ENCODE measurements at regions not wholly inside any gene's neighbourhood (a gene's known extent, or its start where the extent isn't known, plus 50 kb on each side); places are given as distances from the start of the nearest gene placed in this dataset.

DNA sequence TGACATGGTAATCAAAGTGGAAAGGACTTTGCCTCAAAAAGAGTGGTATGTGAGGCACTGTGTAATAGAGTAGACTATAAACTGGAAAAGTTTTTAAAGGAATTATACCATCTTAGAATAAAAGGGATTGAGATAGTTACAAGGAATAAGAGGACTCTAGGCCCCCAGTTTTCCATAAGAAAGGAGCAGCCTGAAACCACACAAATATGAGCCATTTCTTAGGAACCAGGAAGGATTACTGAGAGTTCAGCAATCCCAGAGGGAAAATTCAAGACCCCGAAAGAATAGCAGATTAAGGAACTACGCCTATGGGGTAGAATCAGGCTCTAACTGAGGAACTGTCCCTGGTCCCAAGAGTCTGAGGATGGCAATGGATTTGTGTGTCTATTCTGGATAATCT is 1213.3 kb downstream of the C4orf33 start:
- Histone ChIP-seq H3K4me2 (replicated peaks; ENCODE audit: low read depth, low read length, poor library complexity, severe bottlenecking) (no peak overlapping the region), H3K4me1 (ENCODE audit: control insufficient read depth in 2 of 2, insufficient read depth in 2 of 2, low read length in 2 of 2) (no peaks in the 10 kb centered on the region), H3K36me3 (replicated peaks in 1 of 2; ENCODE audit: control extremely low read depth in 1 of 2, control insufficient read depth in 1 of 2, extremely low read depth in 1 of 2, insufficient read depth in 2 of 2, low read length in 1 of 2) (no peaks in the 10 kb centered on the region), H3K9ac (ENCODE audit: low read length) (no peak overlapping the region), H3K4me3 (ENCODE audit: control extremely low read depth in 1 of 5, extremely low read depth in 1 of 5, insufficient read depth in 1 of 5, low read depth in 2 of 5, low read length in 4 of 5) (no peak overlapping the region), H3K79me2 (ENCODE audit: control insufficient read depth, insufficient read depth, low read length) (no peaks in the 10 kb centered on the region), H2AFZ (ENCODE audit: insufficient read depth, low read depth, low read length, poor library complexity, severe bottlenecking) (no peak overlapping the region), H3K27ac (ENCODE audit: low read length in 2 of 2) (no peak overlapping the region), H3K9me3 (ENCODE audit: control extremely low read depth in 1 of 3, control insufficient read depth in 2 of 3, insufficient read depth in 1 of 3, low read length in 2 of 3) (peaks cover 0 to 5% (median 1%) of the 10 kb centered on the region in 3 donors), H3K27me3 (replicated peaks in 1 of 4; ENCODE audit: control extremely low read depth in 1 of 4, control insufficient read depth in 3 of 4, insufficient read depth in 4 of 4, low read length in 3 of 4) (no peaks in the 10 kb centered on the region), H4K20me1 (ENCODE audit: control insufficient read depth, insufficient read depth, low read length, poor library complexity, severe bottlenecking) (no peaks in the 10 kb centered on the region)
- no peak for ATAC-seq (ENCODE audit: low read depth)
- Mint-ChIP-seq H3K9me3 (ENCODE audit: insufficient read depth) (no peaks in the 10 kb centered on the region), H3K27me3 (no peaks in the 10 kb centered on the region), H3K27ac (no peak overlapping the region), H3K4me3 (no peak overlapping the region), H3K4me1 (no peaks in the 10 kb centered on the region)
- ChIA-PET CTCF (no interaction called here), POLR2A (no interaction called here)
- no peak for DNase-seq
- intact Hi-C loops (cut with micrococcal nuclease): no loop called here
- WGBS (ENCODE audit: insufficient coverage): 100% methylated on average over 2 of the region's 2 CpGs
- TF ChIP-seq, protein P1, sequence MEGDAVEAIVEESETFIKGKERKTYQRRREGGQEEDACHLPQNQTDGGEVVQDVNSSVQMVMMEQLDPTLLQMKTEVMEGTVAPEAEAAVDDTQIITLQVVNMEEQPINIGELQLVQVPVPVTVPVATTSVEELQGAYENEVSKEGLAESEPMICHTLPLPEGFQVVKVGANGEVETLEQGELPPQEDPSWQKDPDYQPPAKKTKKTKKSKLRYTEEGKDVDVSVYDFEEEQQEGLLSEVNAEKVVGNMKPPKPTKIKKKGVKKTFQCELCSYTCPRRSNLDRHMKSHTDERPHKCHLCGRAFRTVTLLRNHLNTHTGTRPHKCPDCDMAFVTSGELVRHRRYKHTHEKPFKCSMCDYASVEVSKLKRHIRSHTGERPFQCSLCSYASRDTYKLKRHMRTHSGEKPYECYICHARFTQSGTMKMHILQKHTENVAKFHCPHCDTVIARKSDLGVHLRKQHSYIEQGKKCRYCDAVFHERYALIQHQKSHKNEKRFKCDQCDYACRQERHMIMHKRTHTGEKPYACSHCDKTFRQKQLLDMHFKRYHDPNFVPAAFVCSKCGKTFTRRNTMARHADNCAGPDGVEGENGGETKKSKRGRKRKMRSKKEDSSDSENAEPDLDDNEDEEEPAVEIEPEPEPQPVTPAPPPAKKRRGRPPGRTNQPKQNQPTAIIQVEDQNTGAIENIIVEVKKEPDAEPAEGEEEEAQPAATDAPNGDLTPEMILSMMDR (IDR thresholded peaks at IDR 0.05): no peak
- TF ChIP-seq EZH2 (IDR thresholded peaks at IDR 0.05; ENCODE audit: borderline replicate concordance, insufficient read depth, low read depth, low read length, poor library complexity, severe bottlenecking): no peak

GRCh38 chr4:130322439-130322838 is 1226.5 kb downstream of the C4orf33 start:
- H3K27ac Mint-ChIP-seq: no peak overlapping the region
- Histone ChIP-seq H3K4me3 (ENCODE audit: control extremely low read depth in 1 of 5, extremely low read depth in 1 of 5, insufficient read depth in 1 of 5, low read depth in 2 of 5, low read length in 4 of 5) (no peak overlapping the region), H4K20me1 (ENCODE audit: control insufficient read depth, insufficient read depth, low read length, poor library complexity, severe bottlenecking) (no peaks in the 10 kb centered on the region), H3K27me3 (replicated peaks in 1 of 4; ENCODE audit: control extremely low read depth in 1 of 4, control insufficient read depth in 3 of 4, insufficient read depth in 4 of 4, low read length in 3 of 4) (no peaks in the 10 kb centered on the region), H3K9ac (ENCODE audit: low read length) (no peak overlapping the region), H3K79me2 (ENCODE audit: control insufficient read depth, insufficient read depth, low read length) (no peaks in the 10 kb centered on the region), H3K4me2 (replicated peaks; ENCODE audit: low read depth, low read length, poor library complexity, severe bottlenecking) (no peak overlapping the region), H3K9me3 (ENCODE audit: control extremely low read depth in 1 of 3, control insufficient read depth in 2 of 3, insufficient read depth in 1 of 3, low read length in 2 of 3) (peaks cover 0 to 2% (median 0%) of the 10 kb centered on the region in 3 donors), H3K27ac (ENCODE audit: low read length in 2 of 2) (no peak overlapping the region), H3K4me1 (ENCODE audit: control insufficient read depth in 2 of 2, insufficient read depth in 2 of 2, low read length in 2 of 2) (no peaks in the 10 kb centered on the region), H3K36me3 (replicated peaks in 1 of 2; ENCODE audit: control extremely low read depth in 1 of 2, control insufficient read depth in 1 of 2, extremely low read depth in 1 of 2, insufficient read depth in 2 of 2, low read length in 1 of 2) (no peaks in the 10 kb centered on the region), H2AFZ (ENCODE audit: insufficient read depth, low read depth, low read length, poor library complexity, severe bottlenecking) (no peak overlapping the region)
- ChIA-PET CTCF (no interaction called here), POLR2A (no interaction called here)
- ATAC-seq (ENCODE audit: low read depth) (no peak), DNase-seq (no peak)
- intact Hi-C loops (cut with micrococcal nuclease): no loop called here
- TF ChIP-seq, protein P1 (IDR thresholded peaks at IDR 0.05): no peak
- TF ChIP-seq EZH2 (IDR thresholded peaks at IDR 0.05; ENCODE audit: borderline replicate concordance, insufficient read depth, low read depth, low read length, poor library complexity, severe bottlenecking): no peak
- no peak overlapping the region for H3K4me3 Mint-ChIP-seq
- H3K4me1 Mint-ChIP-seq: no peaks in the 10 kb centered on the region
- H3K9me3 Mint-ChIP-seq (ENCODE audit: insufficient read depth): no peaks in the 10 kb centered on the region
- H3K27me3 Mint-ChIP-seq: no peaks in the 10 kb centered on the region

Data from B cell (primary cell).